WTC11 (cell line): ENCODE measurements at regions not wholly inside any gene's neighbourhood (a gene's known extent, or its start where the extent isn't known, plus 50 kb on each side); places are given as distances from the start of the nearest gene placed in this dataset.

Experiments used
- FOXJ3 ChIP-seq: sonication (generic); formaldehyde crosslinking; IDR thresholded peaks from 2 replicates; pipeline ENCODE4 v1.9.0; 2021; ENCODE audit warnings: missing genetic modification reagents, mild to moderate bottlenecking, borderline replicate concordance
- FOXP1 ChIP-seq: sonication (generic); formaldehyde crosslinking; IDR thresholded peaks from 2 replicates; pipeline ENCODE4 v1.8.0; 2022; ENCODE audit warnings: missing genetic modification reagents, mild to moderate bottlenecking, moderate library complexity, borderline replicate concordance
- HMGXB4 ChIP-seq: sonication (generic); formaldehyde crosslinking; IDR thresholded peaks from 2 replicates; pipeline ENCODE4 v1.8.1; 2023; ENCODE audit warnings: mild to moderate bottlenecking, moderate library complexity, missing genetic modification reagents
- PRRX2 ChIP-seq: fragments of 250-450 bp; sonication (Bioruptor Pico); IDR thresholded peaks from 2 replicates; pipeline ENCODE4 v1.8.0; 2021; ENCODE audit warnings: mild to moderate bottlenecking
- SMAD3 ChIP-seq: sonication (generic); formaldehyde crosslinking; IDR thresholded peaks from 2 replicates; pipeline ENCODE4 v1.8.0; 2022; ENCODE audit warnings: missing genetic modification reagents, mild to moderate bottlenecking, borderline replicate concordance
- SOX15 ChIP-seq: fragments of 250-450 bp; sonication (Bioruptor Pico); IDR thresholded peaks from 2 replicates; pipeline ENCODE4 v1.9.0; 2021; ENCODE audit warnings: mild to moderate bottlenecking
- ZNF263 ChIP-seq: sonication (generic); formaldehyde crosslinking; IDR thresholded peaks from 2 replicates; pipeline ENCODE4 v1.8.1; 2022; ENCODE audit warnings: low read depth, mild to moderate bottlenecking, moderate library complexity, missing genetic modification reagents
- TF ChIP-seq, protein P1 (sequence below): fragments of 200-600 bp; IDR thresholded peaks from 2 replicates; pipeline ENCODE4 v1.8.0; 2022; ENCODE audit warnings: antibody characterized with exemption
- TF ChIP-seq, protein P2 (sequence below): sonication (generic); formaldehyde crosslinking; IDR thresholded peaks from 2 replicates; pipeline ENCODE4 v1.8.0; 2022; ENCODE audit warnings: mild to moderate bottlenecking, missing genetic modification reagents
- TF ChIP-seq, protein P3 (sequence below): sonication (generic); formaldehyde crosslinking; IDR thresholded peaks from 2 replicates; pipeline ENCODE4 v1.8.1; 2022; ENCODE audit warnings: missing genetic modification reagents, borderline replicate concordance

DNA sequence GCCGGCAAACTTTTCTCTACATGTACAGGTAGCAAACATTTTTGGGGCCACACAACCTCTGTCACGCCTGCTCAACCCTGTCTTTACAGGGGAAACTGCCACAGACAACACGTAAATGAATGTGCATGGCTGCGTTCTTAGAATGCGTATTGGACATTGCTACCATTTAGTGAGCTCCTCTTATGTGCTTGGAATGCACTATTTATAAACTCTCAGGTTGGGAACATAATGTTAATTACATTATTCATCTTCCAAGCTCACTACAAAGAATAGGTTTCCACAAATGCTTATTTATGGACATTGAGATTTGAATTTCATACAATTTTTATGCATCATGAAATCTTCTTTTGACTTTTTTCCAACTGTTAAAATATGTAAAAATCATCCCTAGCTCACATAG lies 92.0 kb upstream of the RPS6KA2 start:
- TF ChIP-seq SOX15 (CRISPR knock-in tag), result no peak
- TF ChIP-seq HMGXB4 (CRISPR knock-in tag), result no peak
- TF ChIP-seq, protein P1, sequence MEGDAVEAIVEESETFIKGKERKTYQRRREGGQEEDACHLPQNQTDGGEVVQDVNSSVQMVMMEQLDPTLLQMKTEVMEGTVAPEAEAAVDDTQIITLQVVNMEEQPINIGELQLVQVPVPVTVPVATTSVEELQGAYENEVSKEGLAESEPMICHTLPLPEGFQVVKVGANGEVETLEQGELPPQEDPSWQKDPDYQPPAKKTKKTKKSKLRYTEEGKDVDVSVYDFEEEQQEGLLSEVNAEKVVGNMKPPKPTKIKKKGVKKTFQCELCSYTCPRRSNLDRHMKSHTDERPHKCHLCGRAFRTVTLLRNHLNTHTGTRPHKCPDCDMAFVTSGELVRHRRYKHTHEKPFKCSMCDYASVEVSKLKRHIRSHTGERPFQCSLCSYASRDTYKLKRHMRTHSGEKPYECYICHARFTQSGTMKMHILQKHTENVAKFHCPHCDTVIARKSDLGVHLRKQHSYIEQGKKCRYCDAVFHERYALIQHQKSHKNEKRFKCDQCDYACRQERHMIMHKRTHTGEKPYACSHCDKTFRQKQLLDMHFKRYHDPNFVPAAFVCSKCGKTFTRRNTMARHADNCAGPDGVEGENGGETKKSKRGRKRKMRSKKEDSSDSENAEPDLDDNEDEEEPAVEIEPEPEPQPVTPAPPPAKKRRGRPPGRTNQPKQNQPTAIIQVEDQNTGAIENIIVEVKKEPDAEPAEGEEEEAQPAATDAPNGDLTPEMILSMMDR, result no peak
- no peak for TF ChIP-seq PRRX2 (CRISPR knock-in tag)
- TF ChIP-seq, protein P2, sequence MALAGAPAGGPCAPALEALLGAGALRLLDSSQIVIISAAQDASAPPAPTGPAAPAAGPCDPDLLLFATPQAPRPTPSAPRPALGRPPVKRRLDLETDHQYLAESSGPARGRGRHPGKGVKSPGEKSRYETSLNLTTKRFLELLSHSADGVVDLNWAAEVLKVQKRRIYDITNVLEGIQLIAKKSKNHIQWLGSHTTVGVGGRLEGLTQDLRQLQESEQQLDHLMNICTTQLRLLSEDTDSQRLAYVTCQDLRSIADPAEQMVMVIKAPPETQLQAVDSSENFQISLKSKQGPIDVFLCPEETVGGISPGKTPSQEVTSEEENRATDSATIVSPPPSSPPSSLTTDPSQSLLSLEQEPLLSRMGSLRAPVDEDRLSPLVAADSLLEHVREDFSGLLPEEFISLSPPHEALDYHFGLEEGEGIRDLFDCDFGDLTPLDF (CRISPR knock-in tag), result no peak
- TF ChIP-seq ZNF263 (CRISPR knock-in tag), result no peak
- TF ChIP-seq, protein P3, sequence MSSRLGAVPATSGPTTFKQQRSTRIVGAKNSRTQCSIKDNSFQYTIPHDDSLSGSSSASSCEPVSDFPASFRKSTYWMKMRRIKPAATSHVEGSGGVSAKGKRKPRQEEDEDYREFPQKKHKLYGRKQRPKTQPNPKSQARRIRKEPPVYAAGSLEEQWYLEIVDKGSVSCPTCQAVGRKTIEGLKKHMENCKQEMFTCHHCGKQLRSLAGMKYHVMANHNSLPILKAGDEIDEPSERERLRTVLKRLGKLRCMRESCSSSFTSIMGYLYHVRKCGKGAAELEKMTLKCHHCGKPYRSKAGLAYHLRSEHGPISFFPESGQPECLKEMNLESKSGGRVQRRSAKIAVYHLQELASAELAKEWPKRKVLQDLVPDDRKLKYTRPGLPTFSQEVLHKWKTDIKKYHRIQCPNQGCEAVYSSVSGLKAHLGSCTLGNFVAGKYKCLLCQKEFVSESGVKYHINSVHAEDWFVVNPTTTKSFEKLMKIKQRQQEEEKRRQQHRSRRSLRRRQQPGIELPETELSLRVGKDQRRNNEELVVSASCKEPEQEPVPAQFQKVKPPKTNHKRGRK, result no peak
- TF ChIP-seq FOXJ3 (CRISPR knock-in tag), result no peak
- no peak for TF ChIP-seq SMAD3 (CRISPR knock-in tag)
- TF ChIP-seq FOXP1 (CRISPR knock-in tag), result no peak
